HPDE6-E6E7 (cell line): ENCODE measurements at regions not wholly inside any gene's neighbourhood (a gene's known extent, or its start where the extent isn't known, plus 50 kb on each side); places are given as distances from the start of the nearest gene placed in this dataset.
A peak's percentile ranks its signal among the peaks of the same experiment; 100 is the strongest.

Source experiments
- DNase-seq: peaks from one replicate; pipeline ENCODE4 v3.0.0; 2011; ENCODE audit warnings: missing footprints; ENCODE audit errors: extremely low spot score

DNA sequence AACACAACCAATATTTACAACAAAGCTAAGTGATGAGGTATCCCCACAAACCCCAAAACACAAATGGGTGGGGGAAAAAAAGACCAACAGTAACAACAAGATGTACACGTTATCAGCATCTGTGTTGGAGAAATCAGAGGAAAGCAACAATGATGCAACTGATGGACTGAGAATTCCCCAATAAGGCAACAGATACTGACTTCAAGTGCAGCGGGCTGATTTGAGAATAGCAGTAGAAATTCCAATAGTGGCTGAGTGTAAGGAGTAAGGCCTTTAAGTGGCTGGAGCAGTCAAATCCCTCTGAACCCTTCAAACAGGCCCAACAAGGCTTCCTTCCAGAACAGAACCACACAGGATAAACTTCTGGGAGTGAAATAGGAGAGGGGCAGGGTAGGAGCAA is 97.6 kb downstream of the TM2D1 start:
- DNase-seq = no peak

DNA sequence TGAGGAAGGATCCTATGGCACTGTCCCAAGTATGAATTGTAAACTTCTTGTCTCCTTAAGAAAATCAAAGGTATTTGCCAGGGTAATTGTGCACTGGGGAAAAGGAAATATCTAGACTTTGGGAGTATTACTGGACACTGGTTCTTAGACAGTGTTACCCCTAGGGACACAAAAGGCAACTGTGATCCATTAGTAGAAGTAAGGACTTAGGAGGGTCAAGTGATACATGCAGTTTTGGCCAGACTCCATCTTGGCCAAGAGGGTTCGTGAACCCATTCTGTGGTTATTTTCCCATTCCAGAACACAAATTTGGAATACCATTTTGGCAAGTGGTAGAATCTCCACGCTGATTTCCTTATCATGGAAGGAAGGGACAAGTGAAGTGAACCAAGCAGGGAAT is 98.1 kb downstream of the TM2D1 start:
- DNase-seq = no peak

DNA sequence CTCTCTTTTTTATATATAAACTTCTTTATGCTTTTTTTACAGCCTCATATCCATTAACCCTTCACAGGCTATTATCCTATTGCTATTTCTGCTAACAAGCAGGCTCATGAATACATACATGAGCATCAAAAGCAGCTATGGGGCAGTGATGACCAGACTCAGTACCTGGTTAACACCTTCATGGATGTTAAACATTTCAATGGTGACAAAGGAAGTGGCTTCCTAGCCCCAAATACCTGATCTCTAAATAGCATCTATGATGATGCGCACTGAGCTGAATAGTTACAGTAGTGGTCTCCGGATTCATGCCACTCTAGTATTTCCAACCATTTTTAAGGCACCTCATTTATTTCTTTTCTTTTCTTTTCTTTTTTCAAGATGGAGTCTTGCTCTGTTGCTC is 101.1 kb downstream of the TM2D1 start:
- DNase-seq = no peak

DNA sequence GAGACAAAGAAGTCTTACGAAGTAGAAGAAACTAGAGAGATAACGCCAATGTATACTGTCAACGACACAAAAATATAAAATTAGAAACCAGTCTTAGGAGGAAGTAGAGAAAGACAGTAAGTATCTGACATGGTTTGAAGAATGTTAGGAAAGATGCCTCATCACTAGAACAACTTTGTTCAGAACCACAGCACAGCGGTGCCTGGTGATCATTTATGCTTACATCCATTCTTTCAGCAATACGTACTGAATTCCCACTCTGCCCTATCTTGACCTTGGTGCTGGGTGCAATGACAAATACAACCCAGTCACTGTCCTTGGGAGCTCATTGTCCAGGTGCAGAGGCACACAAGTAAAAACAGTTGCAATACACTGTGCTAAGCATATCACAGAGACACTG is 104.4 kb downstream of the TM2D1 start:
- DNase-seq = no peak

DNA sequence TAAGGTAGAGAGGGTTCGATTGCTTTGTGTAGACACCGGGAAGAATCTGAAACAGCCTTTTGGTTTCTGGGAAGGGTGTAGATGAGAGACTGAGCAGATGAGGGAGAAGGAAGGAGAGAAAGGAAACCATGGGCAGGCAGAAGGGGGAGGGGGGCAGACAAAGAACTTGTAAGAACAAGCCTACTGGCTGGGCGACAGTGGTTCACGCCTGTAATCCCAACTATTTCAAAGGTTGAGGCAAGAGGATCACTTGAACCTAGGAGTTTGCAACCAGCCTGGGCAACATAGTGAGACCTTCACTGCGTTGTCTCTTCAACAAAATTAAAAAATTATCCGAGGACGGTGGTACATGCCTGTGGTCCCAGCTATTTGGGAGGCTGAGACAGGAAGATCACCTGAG is 106.2 kb downstream of the TM2D1 start:
- DNase-seq = no peak

DNA sequence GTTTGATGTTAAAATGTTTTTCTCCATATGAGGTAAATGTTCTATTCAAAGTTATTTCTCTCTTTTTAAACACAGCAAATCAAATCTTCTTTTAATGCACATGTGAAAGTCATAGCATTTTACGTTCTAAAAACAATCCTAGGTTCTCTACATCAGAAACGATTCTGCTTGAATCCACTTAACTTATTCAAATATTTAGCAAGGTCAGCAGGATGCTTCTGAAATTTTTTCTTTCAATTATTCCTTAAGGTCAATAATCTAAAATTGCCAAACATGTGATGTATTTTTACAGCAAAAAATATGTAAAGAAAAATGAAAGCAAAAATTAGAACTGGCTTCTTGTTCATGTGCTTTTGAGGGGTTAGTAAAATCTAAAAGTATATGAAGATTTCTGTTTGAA is 106.7 kb downstream of the TM2D1 start:
- DNase-seq = no peak

DNA sequence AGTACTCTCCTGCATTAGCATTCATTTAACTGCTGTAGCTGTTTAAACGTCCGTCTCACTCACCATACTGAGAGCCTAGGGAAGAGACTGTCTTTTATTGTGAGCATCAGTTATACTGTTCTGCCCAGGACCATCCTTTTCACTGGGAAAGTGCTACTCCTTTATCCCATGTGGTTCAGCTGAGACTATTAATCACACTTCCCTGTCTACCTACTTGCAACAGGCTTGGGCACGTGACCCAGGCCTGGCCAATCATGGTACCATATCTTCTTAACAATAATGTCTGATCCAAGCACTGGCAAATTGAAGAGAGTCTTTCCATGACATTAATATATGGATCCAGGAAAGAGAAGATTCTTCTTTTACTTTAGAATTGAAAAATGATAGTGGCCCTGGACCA is 108.1 kb downstream of the TM2D1 start:
- no peak for DNase-seq

DNA sequence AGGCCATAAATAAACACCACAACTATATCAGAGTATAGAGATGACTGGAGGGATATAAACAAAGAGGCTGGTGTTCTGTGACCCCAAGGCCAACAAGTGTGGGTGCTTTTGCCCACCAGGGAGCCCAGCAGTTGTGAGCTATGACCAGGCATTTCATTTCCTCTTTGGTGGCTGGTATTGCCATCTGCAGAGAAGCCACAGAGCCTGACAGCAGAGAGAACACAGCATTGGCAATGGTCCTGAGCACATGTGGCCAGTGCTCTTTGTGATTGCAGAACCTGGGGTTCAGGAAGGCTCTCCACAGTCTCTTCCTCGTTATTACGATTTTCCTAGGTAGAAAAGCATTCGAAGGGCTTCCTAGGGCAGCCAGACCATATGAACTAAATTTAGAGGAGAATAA is 112.3 kb downstream of the TM2D1 start:
- DNase-seq = no peak

DNA sequence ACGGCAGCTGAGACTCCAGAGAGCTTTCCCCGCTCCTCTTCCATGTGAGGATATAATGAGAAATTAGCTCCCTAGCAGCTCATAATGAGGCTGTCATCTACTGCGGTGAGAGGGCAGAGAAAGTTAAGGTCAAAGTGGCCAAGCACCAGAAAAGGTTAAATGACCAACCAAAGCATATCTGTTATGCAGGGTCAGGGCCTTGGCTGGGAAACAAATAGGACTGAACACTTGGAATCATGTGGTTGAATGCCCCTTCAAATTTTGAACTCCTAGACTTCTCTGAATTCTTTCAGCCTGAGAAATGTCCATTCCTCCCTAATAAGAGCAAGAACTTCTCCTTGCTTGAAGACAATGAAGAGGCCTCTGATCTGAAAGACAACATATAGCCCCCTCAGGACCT is 115.9 kb downstream of the TM2D1 start:
- DNase-seq = no peak

DNA sequence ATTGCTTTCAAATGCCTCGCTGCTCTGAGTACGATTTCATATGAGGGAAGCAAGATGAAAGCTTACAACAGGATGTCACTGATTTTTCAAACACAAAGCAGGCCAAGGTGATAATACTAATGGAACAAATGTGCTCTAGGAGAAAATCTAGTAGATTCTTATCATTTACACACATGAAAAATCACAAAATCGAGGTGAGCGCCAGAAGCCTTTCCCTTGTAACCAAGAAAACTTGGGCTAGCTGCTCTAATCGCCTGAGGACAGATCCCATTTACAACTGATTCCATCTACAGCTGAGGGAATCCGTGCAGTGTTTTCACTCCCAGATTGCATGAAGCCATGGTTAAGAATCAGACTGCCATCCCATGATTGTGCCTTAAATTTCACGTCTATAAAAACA is 117.5 kb downstream of the TM2D1 start:
- DNase-seq = no peak

DNA sequence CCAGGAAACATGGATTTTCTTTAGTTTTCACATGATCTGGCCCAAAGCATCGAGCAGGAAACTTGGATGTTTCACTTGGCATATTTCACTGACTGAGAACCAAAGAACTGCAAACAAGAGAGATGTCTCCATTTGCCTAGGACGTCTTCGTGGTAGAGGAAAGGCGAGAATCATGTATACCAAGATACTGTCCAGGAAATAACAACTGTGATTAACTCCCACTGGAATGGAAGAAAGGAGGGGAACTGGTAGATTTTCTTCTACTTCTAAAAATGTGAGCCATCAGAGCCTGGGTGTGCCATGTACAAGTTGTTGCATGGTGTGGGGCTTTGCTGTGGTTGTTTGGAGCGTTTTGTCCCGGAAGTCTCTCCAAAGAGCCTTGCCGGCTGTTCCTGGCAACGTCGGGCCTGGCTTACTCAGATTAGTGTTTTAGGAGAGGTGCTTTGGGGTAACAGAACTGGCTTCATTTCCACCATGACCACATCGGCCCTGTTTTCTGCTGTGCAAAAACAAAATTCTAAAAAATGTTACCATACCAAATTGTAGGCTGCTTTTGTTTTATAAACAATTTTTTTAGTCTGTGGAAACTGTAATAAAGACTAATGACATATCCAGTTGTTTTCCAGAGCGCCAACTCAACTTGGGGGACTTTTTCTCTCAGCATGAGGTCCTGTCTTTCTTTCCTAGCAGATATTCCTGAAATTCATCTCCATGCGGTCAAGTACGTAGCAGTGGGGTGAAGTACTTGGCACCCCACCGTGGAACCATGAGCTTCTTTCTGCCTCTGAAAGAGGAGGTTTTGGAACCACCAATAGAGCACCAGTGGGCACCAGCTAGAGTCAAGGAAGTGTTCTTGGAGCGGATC is 118.3 kb downstream of the TM2D1 start:
- peak; percentile 49 for DNase-seq

DNA sequence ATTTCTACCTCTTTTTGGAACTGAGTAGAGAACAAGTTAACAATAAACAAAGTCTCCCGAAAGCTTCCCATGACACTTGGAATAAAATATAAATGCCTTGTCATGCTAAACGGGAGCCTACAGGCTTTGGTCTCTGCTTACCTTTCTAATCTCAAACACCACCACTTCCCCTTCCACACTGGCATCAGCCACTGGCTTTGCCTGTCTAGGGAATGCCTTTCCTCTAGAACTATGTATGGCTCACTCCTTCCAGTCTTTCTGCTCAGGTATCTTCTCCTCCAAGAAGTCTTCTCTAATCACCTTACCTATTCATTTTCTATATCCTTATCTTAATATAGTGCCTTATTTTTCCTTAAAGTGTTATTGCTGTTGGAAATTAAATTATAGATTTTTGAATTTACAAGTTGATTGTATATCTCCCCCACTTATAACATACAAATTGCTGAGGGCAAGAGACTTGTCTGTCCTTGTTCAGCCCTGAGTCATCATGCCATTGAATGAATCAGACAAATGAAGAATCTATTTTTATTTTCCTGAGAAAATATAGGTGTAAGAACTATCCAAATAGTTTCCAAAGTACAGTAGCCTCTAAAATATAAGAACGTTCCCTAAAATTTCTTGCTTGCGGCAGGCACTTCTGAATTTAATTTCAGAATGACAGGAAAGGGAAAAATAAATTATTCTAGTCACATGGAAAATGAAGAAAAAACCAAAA is 119.2 kb downstream of the TM2D1 start:
- DNase-seq = peak; percentile 34

DNA sequence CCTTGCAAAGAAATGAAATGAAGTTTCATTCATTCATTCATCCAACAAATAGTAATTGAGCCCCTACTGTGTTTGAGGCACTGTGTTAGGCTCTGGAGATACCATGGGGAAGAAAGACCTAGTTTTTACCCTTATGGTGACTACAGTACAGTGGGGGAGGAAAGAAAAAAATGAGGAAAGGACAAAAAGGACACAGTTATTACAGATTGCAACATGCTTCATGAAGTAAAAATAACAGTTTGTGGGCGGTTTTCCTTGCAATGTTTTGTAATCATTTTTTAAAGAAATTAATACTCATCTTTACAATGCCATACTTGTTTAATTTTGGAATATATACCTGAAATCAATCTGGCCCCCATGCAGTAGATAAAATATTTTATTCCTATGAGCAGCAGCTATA is 120.3 kb downstream of the TM2D1 start:
- DNase-seq = no peak

DNA sequence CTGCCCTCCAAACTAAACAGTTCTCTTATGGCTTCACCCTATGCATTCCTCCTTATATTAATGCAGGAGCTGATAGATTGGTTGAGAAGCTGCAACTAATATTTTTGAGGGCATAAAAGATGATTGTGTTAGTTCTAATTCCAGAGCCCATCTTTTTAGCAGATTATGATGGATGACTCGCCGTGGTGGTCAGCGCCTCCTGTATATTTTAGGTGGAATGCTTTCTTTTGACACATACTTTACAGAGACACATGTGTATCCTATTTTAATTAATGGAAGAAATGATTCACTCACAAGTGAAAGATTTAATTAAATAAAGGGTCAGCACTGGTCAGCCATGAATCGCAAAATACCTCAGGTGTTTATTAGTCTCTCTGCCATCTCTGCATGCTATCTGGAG is 120.7 kb downstream of the TM2D1 start:
- no peak for DNase-seq

DNA sequence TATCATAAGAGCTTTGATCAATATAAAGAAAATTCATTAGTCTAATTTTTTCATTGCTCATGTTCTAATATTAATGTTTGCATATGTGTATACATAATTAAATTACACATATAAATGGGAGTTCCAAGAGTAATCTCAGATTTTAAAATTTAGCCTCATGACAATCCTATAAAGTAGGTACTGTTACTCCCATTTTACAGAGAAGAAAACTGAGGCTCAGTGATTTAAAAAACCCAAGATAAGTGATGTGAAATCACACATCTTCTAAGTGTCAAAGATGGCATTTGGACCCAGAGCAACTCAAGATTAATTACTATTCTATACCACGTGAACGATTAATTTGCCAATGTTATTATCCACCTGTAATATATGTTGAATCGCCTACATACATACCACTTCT is 122.3 kb downstream of the TM2D1 start:
- DNase-seq = no peak

DNA sequence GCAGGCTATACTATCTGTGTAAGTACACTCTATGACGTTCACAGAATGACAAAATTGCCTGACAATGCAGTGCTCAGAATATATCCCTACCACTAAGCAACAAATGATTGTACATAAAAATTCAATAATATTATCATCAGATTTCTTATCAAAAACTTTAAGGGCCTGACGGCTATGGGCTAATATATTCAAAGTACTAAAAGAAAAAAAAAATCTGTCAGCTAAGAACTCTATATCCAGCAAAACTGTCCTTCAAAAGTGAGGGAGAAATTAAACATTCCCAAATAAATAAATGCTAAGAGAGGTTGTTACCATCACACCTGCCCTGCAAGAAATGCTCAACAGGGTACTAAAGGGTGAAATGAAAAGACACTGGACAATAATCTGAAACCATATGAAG is 127.3 kb downstream of the TM2D1 start:
- DNase-seq = no peak

DNA sequence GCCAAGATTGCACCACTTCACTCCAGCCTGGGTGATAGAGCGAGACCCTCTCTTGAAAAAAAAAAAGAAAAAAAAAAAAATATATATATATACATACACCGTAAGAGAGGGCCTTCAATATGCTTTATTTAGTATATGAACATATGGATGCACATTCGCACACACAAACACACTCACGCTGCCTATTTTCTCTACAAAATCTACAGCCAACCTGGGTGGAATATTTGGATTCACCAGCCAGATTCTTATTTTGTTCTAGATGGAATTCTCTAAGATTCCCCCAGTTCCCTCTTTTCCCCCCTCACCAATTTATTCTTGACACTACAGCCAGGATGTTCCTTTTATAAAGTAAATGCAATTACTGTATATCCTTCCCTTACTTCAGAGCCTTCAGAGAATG is 131.6 kb downstream of the TM2D1 start:
- DNase-seq = no peak

DNA sequence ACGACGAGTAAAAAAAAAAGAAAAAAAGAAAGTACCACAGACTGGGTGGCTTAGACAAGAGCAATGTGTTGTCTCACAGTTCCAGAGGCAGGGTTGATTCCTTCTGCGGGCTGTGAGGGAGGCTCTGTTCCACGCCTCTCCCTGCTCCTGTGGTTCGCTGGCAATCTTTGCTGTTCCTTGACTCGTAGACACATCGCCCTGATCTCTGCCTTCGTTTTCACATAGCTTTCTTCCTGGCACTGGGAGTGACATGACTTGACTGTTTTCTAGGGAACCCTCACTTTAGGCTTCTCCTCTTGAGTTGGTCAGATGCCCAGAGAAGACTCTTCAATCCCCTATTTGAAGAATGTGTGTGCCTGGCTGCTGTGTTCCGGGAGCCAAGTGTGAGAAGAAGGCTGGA is 133.6 kb downstream of the TM2D1 start:
- no peak for DNase-seq

DNA sequence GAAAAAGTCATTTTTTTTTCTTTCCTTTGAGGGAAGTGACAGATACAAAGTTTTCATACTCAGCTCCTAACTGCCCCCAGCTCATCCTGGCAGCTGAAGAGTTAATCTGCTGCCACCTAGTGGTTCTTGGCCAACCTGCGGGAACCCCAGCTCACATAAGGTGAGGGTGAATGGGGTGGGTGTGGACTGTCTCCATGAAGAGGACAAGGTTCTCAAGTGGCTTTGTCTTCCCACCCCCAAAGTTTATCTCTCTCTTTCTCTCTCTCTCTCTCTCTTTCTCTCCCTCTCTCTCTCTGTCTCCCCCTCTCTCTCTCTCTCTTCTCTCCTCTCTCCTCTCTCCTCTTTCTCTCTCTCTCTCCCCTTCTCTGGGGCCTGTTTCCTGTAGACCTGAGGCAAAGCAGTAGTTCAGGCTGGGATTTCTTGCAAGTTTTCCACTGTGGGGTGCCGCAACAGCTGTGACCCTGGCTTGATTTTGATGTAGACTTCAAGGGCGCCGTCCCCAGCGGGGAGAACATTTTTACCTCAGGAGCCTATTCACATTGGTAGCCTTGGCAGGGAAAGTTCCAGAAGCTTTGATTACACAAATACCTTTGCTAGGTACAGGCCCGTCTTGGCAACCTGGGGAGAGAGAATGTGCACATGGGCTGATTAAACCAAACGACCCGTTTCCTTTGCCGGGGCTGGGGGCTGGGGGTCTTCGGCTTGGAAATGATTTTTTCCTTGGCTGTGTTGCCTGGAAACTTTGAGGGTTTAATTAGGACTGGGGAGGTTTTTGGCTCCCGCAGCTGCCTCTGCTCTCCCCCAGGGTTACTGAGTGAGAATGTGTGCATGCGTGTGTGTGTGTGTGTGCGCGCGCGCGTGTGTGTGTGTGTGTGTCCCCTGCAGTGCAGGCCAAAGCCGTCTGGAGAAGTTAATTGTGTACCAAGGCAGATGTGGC is 135.9 kb downstream of the TM2D1 start:
- DNase-seq = peak; percentile 81

DNA sequence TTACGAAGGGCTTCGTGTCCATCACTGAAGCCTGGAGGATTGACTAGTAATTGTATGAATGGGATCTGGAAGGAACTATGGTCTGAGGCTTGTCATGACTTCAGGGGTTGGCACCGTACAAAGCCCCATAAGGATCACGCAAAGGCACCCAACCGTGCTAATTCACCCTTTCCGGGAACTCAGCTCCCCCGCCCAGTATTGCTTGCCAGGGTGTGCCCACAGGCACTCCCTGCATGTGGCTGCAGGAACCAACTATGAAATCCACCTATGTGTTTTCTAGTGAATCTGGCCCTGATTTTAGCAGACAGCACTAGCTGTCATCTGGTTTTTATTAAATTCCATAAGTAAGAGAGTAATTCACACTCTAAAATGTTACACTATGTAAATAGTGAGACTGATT is 139.2 kb downstream of the TM2D1 start:
- no peak for DNase-seq

DNA sequence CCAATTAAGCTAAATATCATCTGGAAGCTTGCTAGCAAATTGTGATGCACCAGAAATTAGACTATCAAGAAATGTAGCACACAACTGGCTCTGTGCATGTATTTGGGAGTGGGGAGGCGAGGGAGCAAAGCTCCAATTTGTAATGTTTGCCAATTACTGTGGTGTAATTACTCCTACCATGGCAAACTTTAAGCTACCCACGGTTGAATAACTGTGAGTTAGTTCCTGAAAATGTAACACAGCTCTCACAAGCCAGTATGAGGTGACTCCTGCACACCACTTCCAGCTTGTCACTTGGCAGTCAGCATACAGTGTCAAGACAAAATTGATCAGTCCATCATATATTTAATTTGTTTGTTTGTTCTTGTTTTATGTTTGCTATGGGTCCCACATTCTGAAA is 141.2 kb downstream of the TM2D1 start:
- no peak for DNase-seq

DNA sequence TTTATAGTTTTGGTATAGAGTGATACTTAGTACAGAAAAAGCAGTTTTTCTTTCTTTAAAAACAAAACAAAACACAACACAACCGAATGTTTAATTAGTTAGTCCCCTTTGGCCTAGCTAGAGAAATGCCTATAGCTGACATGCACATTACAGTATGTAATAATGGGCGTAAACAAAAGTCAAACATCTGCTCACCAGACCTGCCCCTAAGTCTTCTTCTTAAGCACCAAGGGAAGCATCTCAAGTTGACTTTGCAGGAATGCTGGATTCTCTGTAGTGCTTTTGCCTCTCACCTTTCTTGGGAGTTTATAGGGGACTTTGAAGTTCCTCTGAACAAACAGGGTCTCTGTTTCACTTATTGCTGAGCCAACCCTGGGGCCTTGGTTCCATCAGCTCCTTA is 143.7 kb downstream of the TM2D1 start:
- DNase-seq = no peak
